Right cardiac atrium (tissue), 5 donors: ENCODE measurements at regions not wholly inside any gene's neighbourhood (a gene's known extent, or its start where the extent isn't known, plus 50 kb on each side); places are given as distances from the start of the nearest gene placed in this dataset.

Experiments used
- ATAC-seq, 2 donors: fragments of 200-7000 bp; cut with Tn5 transposase; one replicate each; pipeline versions ENCODE4 v1.8.0 to v1.9.1; 2020; ENCODE audit warnings: moderate library complexity in 2 of 2, mild to moderate bottlenecking in 1 of 2
- DNase-seq, 3 donors: peaks; one replicate each; pipeline ENCODE4 v3.0.0-alpha.2; 2020
- H3K27ac ChIP-seq: one replicate; pipeline ENCODE4 v1.5.1; 2013; ENCODE audit warnings: mild to moderate bottlenecking, low read length, control low read depth, moderate library complexity
- H3K27me3 ChIP-seq: one replicate; pipeline ENCODE4 v1.6.1; 2013; ENCODE audit not compliant: control insufficient read depth, insufficient read depth
- H3K4me1 ChIP-seq: one replicate; pipeline ENCODE4 v1.6.1; 2013; ENCODE audit warnings: low read length; ENCODE audit not compliant: control insufficient read depth, insufficient read depth
- H3K4me3 ChIP-seq: one replicate; pipeline ENCODE4 v1.5.1; 2013; ENCODE audit warnings: low read length, control low read depth
- H3K9me3 ChIP-seq: one replicate; pipeline ENCODE4 v1.6.1; 2013; ENCODE audit warnings: low read length; ENCODE audit not compliant: control insufficient read depth
- whole genome bisulfite sequencing: extraction: QIAGEN DNeasy Blood & Tissue Kit; methylation state at CpG from one replicate; pipeline ENCODE4 v1.1.7; 2013; 5-methylcytosine and 5-hydroxymethylcytosine counted together
- intact Hi-C, 4 donors: fragments of 100-400 bp; cut with DNase I; formaldehyde crosslinking; loops; one replicate each; pipeline versions ENCODE4 v1.11.0 to v1.14.0; 2022 to 2023
- donor health status: healthy with polysubstance abuse.
- donor health status: DM: no; HTN: yes; CAD: no.
- donor health status: DM: no; HTN: no; CAD: no.
- donor health status: DM: no; HTN: yes; CAD: no; lungs with severe emphysema.
- donor health status: DM: yes; HTN: yes; CAD: no.

DNA sequence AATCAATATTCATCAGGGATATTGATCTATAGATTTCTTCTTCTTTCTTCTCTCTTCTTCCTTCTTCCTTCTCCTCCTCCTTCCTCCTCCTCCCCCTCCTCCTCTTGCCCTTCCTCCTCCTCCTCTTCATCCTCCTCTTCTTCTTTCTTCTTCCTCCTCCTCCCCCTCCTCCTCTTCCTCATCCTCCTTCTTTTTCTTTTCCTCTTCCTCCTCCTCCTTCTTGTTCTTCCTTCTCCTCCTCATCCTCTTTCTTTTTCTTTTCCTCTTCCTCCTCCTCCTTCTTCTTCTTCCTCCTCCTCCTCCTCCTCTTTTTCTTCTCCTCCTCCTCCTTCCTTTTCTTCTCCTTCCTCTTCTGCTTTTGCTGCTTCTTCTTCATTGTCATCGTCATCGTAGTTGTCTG is 52.4 kb upstream of the SERINC1 start:
- no peak for DNase-seq
- H3K4me3 ChIP-seq, result no peak overlapping the region
- ATAC-seq, result no peak
- H3K4me1 ChIP-seq, result no peaks in the 10 kb centered on the region
- no peak overlapping the region for H3K27ac ChIP-seq
- no peaks in the 10 kb centered on the region for H3K9me3 ChIP-seq
- no peaks in the 10 kb centered on the region for H3K27me3 ChIP-seq
- 25% methylated on average over 2 of the region's 2 CpGs for WGBS
- intact Hi-C loops, result no loop called here

DNA sequence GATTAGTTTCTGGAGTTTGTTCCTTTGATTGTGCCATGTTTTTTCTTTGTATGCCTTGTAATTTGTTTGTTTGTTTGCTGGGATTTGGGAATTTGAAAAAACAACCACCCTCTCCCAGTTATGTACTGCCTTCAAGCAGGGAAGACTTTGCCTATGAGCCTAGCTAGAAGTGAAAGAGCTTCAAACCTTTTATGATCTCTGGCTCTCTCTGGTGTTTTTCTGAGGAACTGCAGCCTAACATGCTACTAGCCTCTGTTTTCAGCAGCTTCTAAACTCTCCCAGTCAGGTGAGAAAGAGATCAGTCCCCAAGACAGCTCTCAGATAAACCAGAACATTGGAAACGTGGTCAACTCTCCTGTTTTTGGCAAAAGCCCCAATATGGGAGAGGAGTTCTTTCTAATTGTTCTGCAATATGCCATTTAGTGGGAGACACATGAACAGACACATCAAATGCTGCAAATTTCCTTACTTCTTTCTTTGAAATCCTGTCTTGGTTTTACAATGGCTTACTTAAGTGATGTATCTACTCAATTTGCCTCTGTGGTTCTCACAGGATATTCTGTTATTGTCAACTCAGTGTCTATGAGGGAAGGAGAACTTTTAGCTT is 58.9 kb upstream of the SERINC1 start:
- 0% methylated on average over 1 of the region's 1 CpG for WGBS
- no peak overlapping the region for H3K27ac ChIP-seq
- DNase-seq, result no peak
- no peaks in the 10 kb centered on the region for H3K4me1 ChIP-seq
- no peaks in the 10 kb centered on the region for H3K27me3 ChIP-seq
- H3K9me3 ChIP-seq, result no peaks in the 10 kb centered on the region
- ATAC-seq, result peak; percentile 74 to 83
- intact Hi-C loops, result loop anchor here in 3 of 4 donors (5.0 kb wide), 2 partner anchors 38 to 148 kb away; no protein-coding TSS in a partner anchor
- H3K4me3 ChIP-seq, result no peak overlapping the region

DNA sequence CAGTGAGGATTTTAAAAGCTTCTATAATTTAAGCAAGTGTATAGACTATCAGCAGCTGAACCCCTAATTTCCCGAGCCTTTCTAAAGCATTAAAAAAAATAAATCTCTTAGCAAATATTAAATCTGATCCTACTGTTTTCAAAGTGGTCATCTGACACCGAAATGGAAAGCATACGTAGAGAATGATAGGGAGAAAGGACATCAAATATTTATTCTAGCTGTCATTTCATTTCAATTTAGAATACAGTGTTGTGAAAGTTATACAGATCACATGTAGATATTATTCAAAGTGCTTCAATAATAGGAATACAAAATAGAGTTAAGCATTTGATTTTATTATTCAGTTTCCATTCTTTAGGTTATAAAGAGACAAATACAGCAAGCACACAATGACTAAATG is 61.9 kb upstream of the PKIB start:
- 81% methylated on average over 3 of the region's 3 CpGs for WGBS
- Histone ChIP-seq H3K9me3 (no peaks in the 10 kb centered on the region), H3K4me1 (no peaks in the 10 kb centered on the region), H3K27me3 (no peaks in the 10 kb centered on the region), H3K27ac (no peak overlapping the region), H3K4me3 (no peak overlapping the region)
- intact Hi-C loops, result no loop called here
- ATAC-seq (no peak), DNase-seq (no peak)

DNA sequence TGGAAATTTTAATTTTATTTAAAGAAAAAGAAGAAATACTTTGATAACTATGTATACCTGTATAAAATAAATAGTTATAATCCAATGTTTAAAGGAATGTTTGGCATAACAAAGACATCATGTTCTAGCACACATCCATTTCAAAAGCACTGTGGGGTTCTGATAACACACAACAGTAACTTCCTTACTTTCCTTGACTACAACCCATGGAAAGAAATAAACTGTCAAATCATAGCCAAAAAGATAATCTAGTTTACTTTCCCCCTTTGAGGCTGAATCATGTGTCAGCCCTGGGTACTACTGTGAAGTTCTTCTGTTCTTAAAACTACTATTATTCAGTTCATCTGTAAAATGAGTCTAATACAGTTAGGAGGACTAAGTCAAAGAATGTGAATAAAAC is 61.4 kb upstream of the PKIB start:
- Histone ChIP-seq H3K4me1 (no peaks in the 10 kb centered on the region), H3K27ac (no peak overlapping the region), H3K4me3 (no peak overlapping the region), H3K9me3 (no peaks in the 10 kb centered on the region), H3K27me3 (no peaks in the 10 kb centered on the region)
- DNase-seq (no peak), ATAC-seq (no peak)
- intact Hi-C loops, result no loop called here

DNA sequence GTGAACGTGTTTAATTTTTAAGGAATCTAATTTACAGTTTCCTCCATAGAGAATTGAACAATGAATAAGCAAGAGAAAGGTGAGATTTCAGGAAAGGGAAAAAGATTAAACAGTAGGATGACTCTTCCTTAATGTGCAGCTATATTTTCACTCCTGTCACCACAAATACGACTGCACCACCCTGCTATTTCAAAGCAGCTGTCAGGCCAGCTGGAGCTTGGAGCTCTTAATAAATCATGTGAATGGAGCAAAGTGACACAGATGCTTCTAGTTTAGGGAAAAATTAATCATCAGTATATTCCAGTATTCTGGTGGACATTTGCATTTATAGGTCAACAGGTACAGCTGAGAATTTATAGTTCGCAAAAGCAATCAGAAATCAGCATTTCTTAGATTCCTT is 56.5 kb upstream of the PKIB start:
- H3K4me3 ChIP-seq, result no peak overlapping the region
- no peaks in the 10 kb centered on the region for H3K4me1 ChIP-seq
- H3K9me3 ChIP-seq, result no peaks in the 10 kb centered on the region
- no peak for ATAC-seq
- WGBS, result 59% methylated on average over 3 of the region's 3 CpGs
- no peak overlapping the region for H3K27ac ChIP-seq
- intact Hi-C loops, result no loop called here
- no peaks in the 10 kb centered on the region for H3K27me3 ChIP-seq
- no peak for DNase-seq

DNA sequence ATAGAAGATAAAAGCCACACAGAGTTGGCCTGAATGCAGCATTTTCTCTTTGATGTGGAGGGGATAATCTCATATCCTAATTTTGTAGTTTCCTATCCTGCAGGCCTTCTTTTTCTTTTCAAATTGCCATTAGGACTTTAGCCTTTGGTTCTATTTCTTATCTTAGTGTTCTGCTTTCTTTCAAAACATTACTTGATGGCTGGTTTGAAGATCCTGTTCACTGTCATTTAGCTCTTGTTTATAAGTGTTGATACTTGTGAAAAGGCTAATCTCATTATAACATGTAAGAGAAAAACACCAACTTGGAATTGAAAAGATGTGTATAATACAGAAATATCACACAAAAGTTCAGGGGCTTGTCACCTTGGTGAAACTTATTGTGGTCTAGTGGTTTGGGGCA is 54.6 kb upstream of the PKIB start:
- DNase-seq (no peak), ATAC-seq (no peak)
- no peak overlapping the region for H3K27ac ChIP-seq
- no peaks in the 10 kb centered on the region for H3K27me3 ChIP-seq
- no peaks in the 10 kb centered on the region for H3K9me3 ChIP-seq
- no peak overlapping the region for H3K4me3 ChIP-seq
- intact Hi-C loops, result no loop called here
- H3K4me1 ChIP-seq, result no peaks in the 10 kb centered on the region

DNA sequence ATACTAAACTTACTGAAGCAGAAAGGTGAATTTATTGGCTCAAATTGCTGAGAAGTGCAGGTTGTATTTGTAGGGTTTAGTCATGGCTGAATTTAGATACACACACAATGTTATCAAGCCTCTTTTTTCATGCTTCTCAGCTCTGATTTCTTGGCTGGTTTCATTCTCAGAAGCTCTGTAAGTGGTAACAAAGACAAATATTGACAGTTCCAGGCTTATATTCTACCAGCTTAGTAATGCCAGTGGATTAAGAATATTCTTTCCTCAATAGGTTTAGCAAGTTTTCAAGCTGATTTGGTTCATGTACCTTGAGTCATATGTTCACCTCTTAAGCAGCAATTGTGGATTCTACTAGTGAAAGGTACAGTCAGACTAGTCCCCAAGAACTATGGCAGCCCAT is 52.1 kb upstream of the PKIB start:
- no peak for DNase-seq
- ATAC-seq, result no peak
- Histone ChIP-seq H3K9me3 (no peaks in the 10 kb centered on the region), H3K4me1 (no peaks in the 10 kb centered on the region), H3K4me3 (no peak overlapping the region), H3K27ac (no peak overlapping the region), H3K27me3 (no peaks in the 10 kb centered on the region)
- intact Hi-C loops, result no loop called here
